ENCODE measurements at regions not wholly inside any gene's neighbourhood (a gene's known extent, or its start where the extent isn't known, plus 50 kb on each side); places are given as distances from the start of the nearest gene placed in this dataset.
"Not testable (repeated sequence)": the region's sequence is repeated elsewhere in the genome, so short reads cannot be mapped to it uniquely, and the experiment has no call there.

DNA sequence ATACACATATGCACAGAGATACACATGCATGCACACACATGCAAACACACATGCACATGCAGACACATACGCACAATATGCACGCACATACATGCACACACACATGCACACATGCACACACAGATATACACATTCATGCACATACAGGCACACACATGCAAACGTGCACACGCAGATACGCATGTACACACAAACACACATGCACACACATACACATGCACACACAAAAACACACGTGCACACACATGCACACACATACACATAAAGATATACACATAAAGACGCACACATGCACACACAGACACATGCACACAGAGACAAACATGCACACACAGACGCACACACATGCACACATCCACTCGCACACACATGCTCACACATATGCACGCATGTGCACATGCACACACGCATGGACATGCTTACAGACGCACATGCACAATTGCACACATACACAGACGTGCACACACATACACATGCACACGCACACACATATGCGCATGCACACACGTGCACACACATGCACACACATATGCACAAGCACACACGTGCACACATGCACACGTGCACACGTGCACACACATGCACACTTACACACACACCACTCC is 145.2 kb downstream of the ADRA2C start:
- BruUV-seq (replicated peaks) = no TSS peak
- Histone ChIP-seq H4K20me1 (ENCODE audit: low read length) (no peaks in the 10 kb centered on the region), H3K36me3 (ENCODE audit: low read depth, low read length) (no peaks in the 10 kb centered on the region), H3K9me3 (ENCODE audit: low read length) (no peaks in the 10 kb centered on the region), H3K27ac (ENCODE audit: low read length) (no peak overlapping the region), H3K79me2 (ENCODE audit: low read length) (no peaks in the 10 kb centered on the region), H3K9ac (ENCODE audit: low read length) (no peak overlapping the region), H3F3A (ENCODE audit: low read length, unreplicated experiment) (no peaks in the 10 kb centered on the region), H3K27me3 (ENCODE audit: low read length) (no peaks in the 10 kb centered on the region), H3K4me3 (ENCODE audit: low read length) (no peak overlapping the region), H3K4me2 (ENCODE audit: low read length) (no peak overlapping the region), H2AFZ (ENCODE audit: low read length) (no peak overlapping the region), H3K4me1 (ENCODE audit: insufficient read depth, low read length) (no peaks in the 10 kb centered on the region), H3K9me2 (replicated peaks; ENCODE audit: low read length) (no peaks in the 10 kb centered on the region)
- POLR2A ChIA-PET (ENCODE audit: unreplicated experiment) = no interaction called here
- ATAC-seq (no peak), DNase-seq (no peak)
- CTCF ChIA-PET = no interaction called here
- intact Hi-C loops (cut with micrococcal nuclease) = no loop called here
- TF ChIP-seq EZH2phosphoT487 (IDR thresholded peaks at IDR 0.05; ENCODE audit: borderline replicate concordance, low read length) (no peak), EZH2 (IDR thresholded peaks at IDR 0.05; ENCODE audit: low read length, unreplicated experiment) (no peak)
- TF ChIP-seq, protein P1, sequence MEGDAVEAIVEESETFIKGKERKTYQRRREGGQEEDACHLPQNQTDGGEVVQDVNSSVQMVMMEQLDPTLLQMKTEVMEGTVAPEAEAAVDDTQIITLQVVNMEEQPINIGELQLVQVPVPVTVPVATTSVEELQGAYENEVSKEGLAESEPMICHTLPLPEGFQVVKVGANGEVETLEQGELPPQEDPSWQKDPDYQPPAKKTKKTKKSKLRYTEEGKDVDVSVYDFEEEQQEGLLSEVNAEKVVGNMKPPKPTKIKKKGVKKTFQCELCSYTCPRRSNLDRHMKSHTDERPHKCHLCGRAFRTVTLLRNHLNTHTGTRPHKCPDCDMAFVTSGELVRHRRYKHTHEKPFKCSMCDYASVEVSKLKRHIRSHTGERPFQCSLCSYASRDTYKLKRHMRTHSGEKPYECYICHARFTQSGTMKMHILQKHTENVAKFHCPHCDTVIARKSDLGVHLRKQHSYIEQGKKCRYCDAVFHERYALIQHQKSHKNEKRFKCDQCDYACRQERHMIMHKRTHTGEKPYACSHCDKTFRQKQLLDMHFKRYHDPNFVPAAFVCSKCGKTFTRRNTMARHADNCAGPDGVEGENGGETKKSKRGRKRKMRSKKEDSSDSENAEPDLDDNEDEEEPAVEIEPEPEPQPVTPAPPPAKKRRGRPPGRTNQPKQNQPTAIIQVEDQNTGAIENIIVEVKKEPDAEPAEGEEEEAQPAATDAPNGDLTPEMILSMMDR (conservative IDR thresholded peaks at IDR 0.05; ENCODE audit: low read depth, low read length) = no peak

- H3K9me2 ChIP-seq (replicated peaks; ENCODE audit: low read length); H3K79me2 ChIP-seq (ENCODE audit: low read length); H3K27ac ChIP-seq (ENCODE audit: low read length); BruUV-seq (replicated peaks); H3K9me3 ChIP-seq (ENCODE audit: low read length); POLR2A ChIA-PET (ENCODE audit: unreplicated experiment); H3K4me2 ChIP-seq (ENCODE audit: low read length); H3K9ac ChIP-seq (ENCODE audit: low read length); ATAC-seq; DNase-seq; H2AFZ ChIP-seq (ENCODE audit: low read length); H3K27me3 ChIP-seq (ENCODE audit: low read length); H3K4me3 ChIP-seq (ENCODE audit: low read length); H3K36me3 ChIP-seq (ENCODE audit: low read depth, low read length); H3K4me1 ChIP-seq (ENCODE audit: insufficient read depth, low read length); CTCF ChIA-PET; intact Hi-C loops (cut with micrococcal nuclease); H3F3A ChIP-seq (ENCODE audit: low read length, unreplicated experiment); H4K20me1 ChIP-seq (ENCODE audit: low read length): not testable (repeated sequence)
Measured at GRCh38 chr4:3914511-3914910, 148.3 kb downstream of the ADRA2C start.

DNA sequence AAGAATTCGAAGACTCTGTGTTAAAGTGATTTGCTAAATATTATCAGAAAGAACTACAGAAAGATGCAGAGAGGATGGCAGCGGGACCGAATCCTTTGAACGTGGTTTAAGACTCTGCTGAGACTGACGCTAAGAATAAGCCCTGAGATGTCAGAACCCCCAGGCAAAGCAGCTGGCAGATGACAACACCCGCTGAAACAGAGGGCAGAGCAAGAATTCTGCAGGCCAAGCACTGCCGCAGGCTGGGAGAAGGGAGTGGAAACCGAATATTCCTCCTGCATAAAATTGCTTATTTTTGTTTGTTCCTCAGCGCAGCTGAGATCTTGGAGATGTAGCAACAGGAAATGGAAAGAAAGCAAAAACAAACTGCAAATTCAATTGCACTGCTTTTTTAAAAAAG is 153.3 kb downstream of the ADRA2C start:
- H3K4me3 ChIP-seq (ENCODE audit: low read length); CTCF ChIA-PET; POLR2A ChIA-PET (ENCODE audit: unreplicated experiment); H3K9me3 ChIP-seq (ENCODE audit: low read length); DNase-seq; H3K4me2 ChIP-seq (ENCODE audit: low read length); H3K27me3 ChIP-seq (ENCODE audit: low read length); intact Hi-C loops (cut with micrococcal nuclease); ATAC-seq; H3K79me2 ChIP-seq (ENCODE audit: low read length); H3K36me3 ChIP-seq (ENCODE audit: low read depth, low read length); H2AFZ ChIP-seq (ENCODE audit: low read length); H3F3A ChIP-seq (ENCODE audit: low read length, unreplicated experiment); H3K9me2 ChIP-seq (replicated peaks; ENCODE audit: low read length); BruUV-seq (replicated peaks); H3K4me1 ChIP-seq (ENCODE audit: insufficient read depth, low read length); H3K27ac ChIP-seq (ENCODE audit: low read length); H3K9ac ChIP-seq (ENCODE audit: low read length); H4K20me1 ChIP-seq (ENCODE audit: low read length): not testable (repeated sequence)

GRCh38 chr4:3921902-3922301 is 155.7 kb downstream of the ADRA2C start:
- H3K27ac ChIP-seq (ENCODE audit: low read length); CTCF ChIA-PET; H3K9ac ChIP-seq (ENCODE audit: low read length); POLR2A ChIA-PET (ENCODE audit: unreplicated experiment); H3K27me3 ChIP-seq (ENCODE audit: low read length); H3K9me2 ChIP-seq (replicated peaks; ENCODE audit: low read length); H3F3A ChIP-seq (ENCODE audit: low read length, unreplicated experiment); H3K36me3 ChIP-seq (ENCODE audit: low read depth, low read length); H3K9me3 ChIP-seq (ENCODE audit: low read length); H4K20me1 ChIP-seq (ENCODE audit: low read length); intact Hi-C loops (cut with micrococcal nuclease); H3K4me3 ChIP-seq (ENCODE audit: low read length); H3K79me2 ChIP-seq (ENCODE audit: low read length); H3K4me2 ChIP-seq (ENCODE audit: low read length); H2AFZ ChIP-seq (ENCODE audit: low read length); DNase-seq; ATAC-seq; BruUV-seq (replicated peaks); H3K4me1 ChIP-seq (ENCODE audit: insufficient read depth, low read length): not testable (repeated sequence)

GRCh38 chr4:3925841-3926240 is 159.7 kb downstream of the ADRA2C start:
- BruUV-seq (replicated peaks); H3K79me2 ChIP-seq (ENCODE audit: low read length); H3K36me3 ChIP-seq (ENCODE audit: low read depth, low read length); H3K9me2 ChIP-seq (replicated peaks; ENCODE audit: low read length); ATAC-seq; H2AFZ ChIP-seq (ENCODE audit: low read length); H3K4me1 ChIP-seq (ENCODE audit: insufficient read depth, low read length); POLR2A ChIA-PET (ENCODE audit: unreplicated experiment); H3K9me3 ChIP-seq (ENCODE audit: low read length); H3K4me3 ChIP-seq (ENCODE audit: low read length); H4K20me1 ChIP-seq (ENCODE audit: low read length); H3F3A ChIP-seq (ENCODE audit: low read length, unreplicated experiment); H3K4me2 ChIP-seq (ENCODE audit: low read length); H3K27ac ChIP-seq (ENCODE audit: low read length); DNase-seq; H3K27me3 ChIP-seq (ENCODE audit: low read length); intact Hi-C loops (cut with micrococcal nuclease); H3K9ac ChIP-seq (ENCODE audit: low read length); CTCF ChIA-PET: not testable (repeated sequence)

- H3K36me3 ChIP-seq (ENCODE audit: low read depth, low read length); H3K79me2 ChIP-seq (ENCODE audit: low read length); H2AFZ ChIP-seq (ENCODE audit: low read length); H4K20me1 ChIP-seq (ENCODE audit: low read length); H3K4me3 ChIP-seq (ENCODE audit: low read length); H3K27ac ChIP-seq (ENCODE audit: low read length); BruUV-seq (replicated peaks); intact Hi-C loops (cut with micrococcal nuclease); DNase-seq; H3F3A ChIP-seq (ENCODE audit: low read length, unreplicated experiment); H3K9me3 ChIP-seq (ENCODE audit: low read length); H3K9ac ChIP-seq (ENCODE audit: low read length); H3K27me3 ChIP-seq (ENCODE audit: low read length); POLR2A ChIA-PET (ENCODE audit: unreplicated experiment); H3K4me2 ChIP-seq (ENCODE audit: low read length); ATAC-seq; H3K9me2 ChIP-seq (replicated peaks; ENCODE audit: low read length); CTCF ChIA-PET; H3K4me1 ChIP-seq (ENCODE audit: insufficient read depth, low read length): not testable (repeated sequence)
Measured at GRCh38 chr4:3926271-3926670, 160.1 kb downstream of the ADRA2C start.

Measured in PC-3 (cell line).